ENCODE measurements at regions not wholly inside any gene's neighbourhood (a gene's known extent, or its start where the extent isn't known, plus 50 kb on each side); places are given as distances from the start of the nearest gene placed in this dataset.

DNA sequence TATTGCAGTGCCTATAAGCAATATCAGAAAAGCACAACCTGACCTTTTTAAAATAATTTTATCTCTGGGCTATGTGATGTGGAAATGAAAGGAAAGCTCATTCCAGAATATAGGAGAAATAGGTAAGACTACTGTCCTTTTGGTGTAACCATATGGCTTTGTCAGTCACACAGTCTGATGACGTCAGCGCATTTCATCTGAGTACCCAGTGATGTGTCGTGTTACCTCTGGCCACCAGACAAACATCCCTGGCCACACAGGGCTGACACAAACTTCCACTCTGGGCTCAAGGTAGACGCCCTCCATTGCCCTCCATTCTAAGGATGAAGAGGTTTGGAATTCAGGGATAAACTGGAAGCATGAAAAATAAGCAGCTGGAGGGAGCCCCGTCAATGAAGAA, 506.7 kb downstream of the CMPK2 start:
- Histone ChIP-seq H3K36me3 (no peaks in the 10 kb centered on the region), H3K9ac (no peak overlapping the region), H3K4me1 (peaks cover 38% of the 10 kb centered on the region), H3K4me2 (peak overlapping the region; percentile 16; the same call in 1 of the 2 replicates), H3K9me3 (no peaks in the 10 kb centered on the region), H4K20me1 (no peaks in the 10 kb centered on the region), H3K27ac (no peak overlapping the region), H3K27me3 (no peaks in the 10 kb centered on the region), H3K4me3 (no peak overlapping the region)
- no peak for TF ChIP-seq Cebpa-rat (IDR thresholded peaks at IDR 0.05)

- H3K27me3 ChIP-seq, result no peaks in the 10 kb centered on the region
- TF ChIP-seq Cebpa-rat (IDR thresholded peaks at IDR 0.05), result no peak
- no peaks in the 10 kb centered on the region for H3K9me3 ChIP-seq
- no peaks in the 10 kb centered on the region for H3K36me3 ChIP-seq
- H3K4me2 ChIP-seq, result peak overlapping the region; percentile 61
- H3K27ac ChIP-seq, result no peak overlapping the region
- no peak overlapping the region for H3K9ac ChIP-seq
- no peaks in the 10 kb centered on the region for H4K20me1 ChIP-seq
- peaks cover 38% of the 10 kb centered on the region for H3K4me1 ChIP-seq
- H3K4me3 ChIP-seq, result no peak overlapping the region
These were observed 505.7 kb downstream of the CMPK2 start for GRCh38 chr2:6359964-6360363.

- Histone ChIP-seq H3K36me3 (no peaks in the 10 kb centered on the region), H3K4me3 (no peak overlapping the region), H3K9me3 (no peaks in the 10 kb centered on the region), H3K9ac (no peak overlapping the region), H3K4me2 (no peak overlapping the region), H3K4me1 (peaks cover 30% of the 10 kb centered on the region), H4K20me1 (no peaks in the 10 kb centered on the region), H3K27me3 (no peaks in the 10 kb centered on the region), H3K27ac (no peak overlapping the region)
- no peak for TF ChIP-seq Cebpa-rat (IDR thresholded peaks at IDR 0.05)
These were observed 502.8 kb downstream of the CMPK2 start for GRCh38 chr2:6362671-6363450.

GRCh38 chr2:6368281-6368680, 497.4 kb downstream of the CMPK2 start:
- TF ChIP-seq Cebpa-rat (IDR thresholded peaks at IDR 0.05), result no peak
- Histone ChIP-seq H3K9ac (no peak overlapping the region), H3K36me3 (no peaks in the 10 kb centered on the region), H3K4me3 (no peak overlapping the region), H3K4me1 (no peaks in the 10 kb centered on the region), H3K9me3 (0 out of 2 replicates have a peak, but pooled peaks cover 3% of the 10 kb centered on the region), H3K4me2 (no peak overlapping the region), H3K27ac (no peak overlapping the region), H3K27me3 (no peaks in the 10 kb centered on the region), H4K20me1 (no peaks in the 10 kb centered on the region)

DNA sequence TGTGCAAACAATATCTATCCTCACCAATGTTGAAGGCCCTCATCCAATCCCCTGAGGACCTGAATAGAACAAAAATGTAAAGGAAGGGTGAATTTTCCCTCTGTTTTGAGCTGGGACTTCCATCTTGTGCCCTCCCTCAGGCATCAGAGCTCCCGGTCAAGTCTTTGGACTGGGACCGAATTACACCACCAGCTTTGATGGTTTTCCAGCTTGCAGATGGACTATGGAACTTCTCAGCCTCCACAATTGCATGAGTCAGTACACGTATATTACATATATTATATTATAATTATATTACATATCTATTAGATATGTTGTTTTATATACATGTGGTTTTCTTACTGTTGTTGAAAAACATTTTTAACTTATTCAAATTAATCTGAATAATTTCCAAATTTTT, 496.4 kb downstream of the CMPK2 start:
- no peak for TF ChIP-seq Cebpa-rat (IDR thresholded peaks at IDR 0.05)
- Histone ChIP-seq H3K36me3 (no peaks in the 10 kb centered on the region), H4K20me1 (no peaks in the 10 kb centered on the region), H3K4me3 (no peak overlapping the region), H3K27ac (no peak overlapping the region), H3K4me2 (no peak overlapping the region), H3K4me1 (no peaks in the 10 kb centered on the region), H3K9ac (no peak overlapping the region), H3K27me3 (no peaks in the 10 kb centered on the region), H3K9me3 (peaks cover 13% of the 10 kb centered on the region; the same call in 1 of the 2 replicates)

GRCh38 chr2:6370753-6371551, 494.8 kb downstream of the CMPK2 start:
- TF ChIP-seq Cebpa-rat (IDR thresholded peaks at IDR 0.05), result no peak
- Histone ChIP-seq H4K20me1 (no peaks in the 10 kb centered on the region), H3K9ac (no peak overlapping the region), H3K4me3 (no peak overlapping the region), H3K9me3 (peaks cover 13% of the 10 kb centered on the region; the same call in 1 of the 2 replicates), H3K4me1 (no peaks in the 10 kb centered on the region), H3K4me2 (no peak overlapping the region), H3K27ac (no peak overlapping the region), H3K36me3 (no peaks in the 10 kb centered on the region), H3K27me3 (no peaks in the 10 kb centered on the region)

DNA sequence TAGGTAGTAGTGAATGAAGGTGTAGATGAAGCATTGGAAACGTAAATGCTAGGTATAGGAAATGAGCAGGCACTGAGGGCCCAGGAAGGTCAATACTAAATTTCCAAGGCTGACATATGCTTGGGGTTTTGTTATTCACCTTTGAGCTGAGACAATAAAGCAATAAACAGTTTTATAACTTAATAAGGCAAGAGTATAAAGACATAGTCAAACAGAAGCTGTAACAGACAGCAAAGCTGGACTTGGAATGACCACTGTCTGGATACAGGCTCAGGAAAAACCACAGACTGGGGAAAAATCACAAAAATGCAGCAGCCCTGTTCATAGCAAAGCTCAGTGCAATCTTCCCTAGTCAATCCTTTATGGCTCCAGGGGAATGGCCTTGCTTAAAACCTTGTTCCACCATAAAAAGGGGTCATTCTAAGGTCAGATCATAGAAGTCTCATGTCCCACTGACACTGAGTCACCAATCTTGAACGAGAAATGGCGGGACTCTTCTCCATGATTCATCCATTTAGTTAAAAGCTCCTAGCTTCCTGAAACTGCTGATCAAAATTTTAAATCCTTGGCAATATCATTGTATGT, 493.3 kb downstream of the CMPK2 start:
- H3K4me3 ChIP-seq, result no peak overlapping the region
- no peak overlapping the region for H3K4me2 ChIP-seq
- no peak overlapping the region for H3K9ac ChIP-seq
- H3K36me3 ChIP-seq, result no peaks in the 10 kb centered on the region
- H4K20me1 ChIP-seq, result no peaks in the 10 kb centered on the region
- H3K27me3 ChIP-seq, result no peaks in the 10 kb centered on the region
- H3K4me1 ChIP-seq, result no peaks in the 10 kb centered on the region
- no peak overlapping the region for H3K27ac ChIP-seq
- peaks cover 13% of the 10 kb centered on the region; the same call in 1 of the 2 replicates for H3K9me3 ChIP-seq
- no peak for TF ChIP-seq Cebpa-rat (IDR thresholded peaks at IDR 0.05)

DNA sequence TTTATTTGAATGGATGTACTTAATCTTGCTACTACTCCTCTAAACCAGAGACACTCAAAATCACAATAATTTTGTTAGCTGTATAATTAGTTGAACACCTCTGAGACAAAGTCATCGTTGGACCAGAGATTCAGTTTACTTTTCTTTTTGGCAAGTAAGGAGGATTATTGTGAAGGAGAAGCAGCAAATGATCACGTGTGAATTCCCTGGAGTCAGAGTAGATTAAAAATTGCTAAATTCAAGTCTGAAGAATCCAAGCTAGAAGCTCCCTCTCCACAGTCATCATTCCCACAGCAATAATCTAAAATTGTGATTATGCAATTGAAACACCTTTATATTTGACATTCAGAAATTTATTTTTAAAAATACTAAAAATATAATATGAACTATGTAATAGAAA, 484.4 kb downstream of the CMPK2 start:
- no peak for TF ChIP-seq Cebpa-rat (IDR thresholded peaks at IDR 0.05)
- H3K4me3 ChIP-seq, result no peak overlapping the region
- H4K20me1 ChIP-seq, result no peaks in the 10 kb centered on the region
- no peak overlapping the region for H3K9ac ChIP-seq
- no peaks in the 10 kb centered on the region for H3K4me1 ChIP-seq
- H3K9me3 ChIP-seq, result peaks cover 6% of the 10 kb centered on the region; the same call in 1 of the 2 replicates
- no peaks in the 10 kb centered on the region for H3K36me3 ChIP-seq
- H3K27ac ChIP-seq, result no peak overlapping the region
- no peak overlapping the region for H3K4me2 ChIP-seq
- no peaks in the 10 kb centered on the region for H3K27me3 ChIP-seq

DNA sequence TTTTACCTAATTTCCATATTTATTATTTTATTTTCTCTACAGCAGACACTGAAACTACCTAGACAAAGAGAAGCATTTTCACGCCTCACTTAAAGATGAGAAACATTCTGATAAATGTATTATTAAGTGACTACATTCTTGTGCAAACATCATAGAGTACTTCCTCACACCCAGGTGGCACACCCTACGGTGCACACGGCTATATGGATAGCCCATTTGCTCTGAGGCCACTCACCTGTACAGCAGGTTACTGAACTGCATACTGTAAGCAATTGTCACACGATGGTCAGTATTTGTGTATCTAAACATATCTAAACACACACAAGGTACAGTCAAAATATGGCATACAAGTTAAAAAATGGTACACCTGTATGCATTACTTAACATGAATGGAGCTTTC, 481.4 kb downstream of the CMPK2 start:
- Histone ChIP-seq H3K9ac (no peak overlapping the region), H3K4me2 (no peak overlapping the region), H3K9me3 (no peaks in the 10 kb centered on the region), H3K4me1 (no peaks in the 10 kb centered on the region), H3K36me3 (no peaks in the 10 kb centered on the region), H3K27ac (no peak overlapping the region), H3K27me3 (no peaks in the 10 kb centered on the region), H4K20me1 (no peaks in the 10 kb centered on the region), H3K4me3 (no peak overlapping the region)
- no peak for TF ChIP-seq Cebpa-rat (IDR thresholded peaks at IDR 0.05)

- Histone ChIP-seq H3K27ac (no peak overlapping the region), H3K4me1 (peaks cover 7% of the 10 kb centered on the region), H3K27me3 (no peaks in the 10 kb centered on the region), H3K9ac (no peak overlapping the region), H3K4me3 (no peak overlapping the region), H4K20me1 (no peaks in the 10 kb centered on the region), H3K9me3 (no peaks in the 10 kb centered on the region), H3K36me3 (no peaks in the 10 kb centered on the region), H3K4me2 (no peak overlapping the region)
- TF ChIP-seq Cebpa-rat (IDR thresholded peaks at IDR 0.05), result no peak
These were observed 473.4 kb downstream of the CMPK2 start for GRCh38 chr2:6392354-6392753.

All from BLaER1 (cell line).